Stimulated activated CD4-positive, alpha-beta T cell treated with anti-CD3 and anti-CD28 coated beads, Interleukin-2, amount 100 ng/mL, for 48 hours (primary cell): ENCODE measurements at regions not wholly inside any gene's neighbourhood (a gene's known extent, or its start where the extent isn't known, plus 50 kb on each side); places are given as distances from the start of the nearest gene placed in this dataset.

Experiments
- DNase-seq, 2 donors: peaks; one replicate each; pipeline ENCODE4 v3.0.0-alpha.2; 2020

DNA sequence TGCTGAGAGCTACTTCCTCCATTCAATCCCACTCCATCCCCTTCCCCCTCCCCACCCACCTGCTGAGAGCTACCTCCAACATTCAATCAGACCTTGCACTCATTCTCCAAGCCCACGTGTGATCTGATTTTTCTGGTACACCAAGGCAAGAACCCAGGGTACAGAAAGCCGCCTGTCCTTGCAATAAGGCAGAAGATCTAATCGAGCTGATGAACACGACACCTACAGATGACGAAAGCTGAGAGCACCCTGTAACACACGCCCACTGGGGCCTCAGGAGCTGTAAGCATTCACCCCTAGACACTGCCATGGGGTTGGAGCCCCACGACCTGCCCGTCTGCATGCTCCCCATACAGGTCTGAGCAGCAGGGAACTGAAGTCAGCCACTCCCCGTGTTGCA, 58.3 kb downstream of the TRIML1 start:
- DNase-seq: no peak

DNA sequence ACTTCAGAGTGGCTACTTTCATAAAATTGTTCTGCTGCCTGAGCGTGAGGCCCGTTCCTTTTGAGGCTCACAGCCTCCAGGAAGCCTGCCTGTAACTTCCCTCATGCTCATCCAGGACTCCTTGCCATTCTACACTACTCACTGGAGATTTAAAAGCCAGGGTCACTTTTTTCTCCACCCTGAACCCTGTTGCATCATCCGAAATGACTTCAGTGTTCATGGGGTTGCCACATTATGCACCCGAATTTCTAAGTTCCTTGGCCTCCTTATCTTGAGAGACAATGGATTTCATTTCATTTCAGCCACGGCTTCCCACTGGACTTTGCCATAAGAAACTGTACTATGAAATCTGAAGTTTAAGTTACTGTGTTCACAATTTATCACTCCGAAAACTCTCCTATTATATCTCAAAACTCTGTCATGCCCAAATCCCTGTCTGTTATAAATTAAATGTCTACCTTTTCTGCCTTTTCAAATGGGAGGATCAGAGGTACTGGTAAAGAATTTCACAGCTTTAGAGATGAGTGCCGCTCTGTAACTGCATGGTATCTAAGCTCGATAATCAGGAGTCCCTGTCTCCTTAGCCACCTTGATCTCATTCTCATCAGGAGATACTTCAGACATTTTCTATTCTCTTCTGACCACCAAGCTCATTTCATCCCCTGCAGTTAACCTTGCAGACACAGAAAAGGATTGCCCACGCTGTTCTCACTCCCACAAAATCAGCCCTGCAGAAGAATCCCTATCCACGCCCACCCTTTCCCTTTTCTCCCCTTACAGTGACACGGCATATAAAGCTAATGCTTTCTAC, 59.9 kb downstream of the TRIML1 start:
- no peak for DNase-seq

DNA sequence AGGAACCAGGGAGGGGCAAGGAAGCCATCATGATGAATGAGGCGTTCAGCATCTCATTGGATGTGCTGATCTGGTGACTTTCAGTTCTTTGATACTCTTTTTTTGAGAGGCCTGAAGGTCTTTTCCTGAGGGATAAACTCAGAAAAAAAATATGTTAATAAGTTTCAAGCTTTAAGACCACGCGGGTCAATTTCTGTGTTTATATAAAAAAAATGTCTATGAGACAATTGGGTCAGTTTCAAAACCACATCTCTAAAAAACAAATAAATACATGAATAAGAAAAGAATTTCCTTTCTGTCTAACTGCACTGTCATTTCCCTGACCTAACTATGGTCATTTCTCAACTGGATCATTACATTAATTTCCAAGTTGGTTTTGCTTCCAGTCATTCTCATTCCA, 62.6 kb downstream of the TRIML1 start:
- no peak for DNase-seq

DNA sequence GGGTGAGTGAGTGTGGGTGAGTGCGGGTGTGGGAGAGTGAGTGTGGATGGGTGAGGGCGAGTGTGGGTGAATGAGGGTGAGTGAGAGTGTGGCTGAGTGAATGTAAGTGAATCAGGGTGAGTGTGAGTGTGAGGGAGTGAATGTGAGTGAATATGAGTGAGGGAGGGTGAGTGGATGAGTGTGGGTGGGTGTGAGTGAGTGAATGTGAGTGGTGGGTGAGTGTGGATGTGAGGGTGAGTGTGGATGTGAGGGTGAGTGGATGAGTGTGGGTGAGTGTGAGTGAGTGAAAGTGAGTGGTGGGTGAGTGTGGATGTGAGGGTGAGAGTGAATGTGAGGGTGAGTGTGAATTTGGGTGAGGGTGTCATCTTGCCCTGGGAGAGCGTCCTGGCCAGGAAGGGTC, 67.5 kb downstream of the TRIML1 start:
- DNase-seq: no peak

DNA sequence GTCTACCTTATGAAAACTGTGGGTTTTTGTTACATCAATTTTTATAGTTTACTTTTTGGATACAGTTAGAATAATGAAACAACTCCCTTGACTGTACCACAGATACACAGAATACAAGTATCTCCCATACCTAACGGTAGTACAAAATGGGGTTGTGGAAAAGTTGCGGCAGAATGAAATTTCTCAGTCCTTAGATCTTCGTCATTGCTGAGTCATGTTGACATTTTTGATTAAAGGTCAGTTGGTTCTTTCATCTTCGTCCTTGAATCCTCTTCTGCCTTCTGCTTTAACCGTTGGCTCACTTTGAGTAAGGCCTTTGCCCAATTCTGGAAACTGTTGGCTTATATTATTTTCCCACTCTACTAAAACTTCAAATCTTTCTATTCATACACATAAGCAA, 75.6 kb downstream of the TRIML1 start:
- no peak for DNase-seq

DNA sequence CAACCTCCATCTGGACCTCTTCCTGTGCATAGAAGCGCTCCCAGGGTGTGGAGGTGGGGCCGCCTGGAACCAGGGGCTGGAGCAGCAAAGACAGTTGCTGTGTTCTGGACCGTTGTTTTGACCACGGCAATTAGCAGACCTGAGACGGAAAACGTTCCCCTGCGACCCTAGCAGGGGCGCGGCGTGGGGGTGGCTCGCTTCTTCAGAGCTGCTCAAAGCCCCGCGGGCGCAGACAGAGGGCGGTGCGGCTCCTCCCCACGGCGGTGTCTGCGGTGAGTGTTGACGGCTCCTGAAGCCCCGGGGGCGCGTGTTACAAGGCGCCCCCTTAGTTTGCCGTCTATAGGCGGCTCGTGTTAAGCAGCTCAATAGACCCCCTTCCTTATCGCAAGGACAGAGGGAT, 79.2 kb downstream of the TRIML1 start:
- DNase-seq: no peak

DNA sequence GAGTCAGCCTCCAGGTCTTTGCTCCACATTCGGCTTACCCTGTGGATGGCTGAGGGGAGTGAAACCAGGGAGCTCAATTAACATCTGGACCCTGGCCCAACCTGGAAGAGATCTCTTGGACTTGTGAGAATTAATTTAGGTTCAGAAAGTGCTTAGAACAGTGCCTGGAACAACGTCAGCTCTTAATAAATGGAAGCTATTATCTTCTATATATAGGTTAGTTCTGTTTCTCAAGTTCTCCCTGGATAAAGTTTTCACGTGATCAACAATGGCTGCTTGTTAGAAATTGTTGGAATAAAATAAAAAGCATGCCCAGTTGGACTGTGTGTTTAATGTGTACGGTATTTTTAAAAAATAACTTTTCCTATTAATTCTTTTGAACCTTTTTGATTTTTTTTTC, 80.8 kb downstream of the TRIML1 start:
- DNase-seq: no peak

DNA sequence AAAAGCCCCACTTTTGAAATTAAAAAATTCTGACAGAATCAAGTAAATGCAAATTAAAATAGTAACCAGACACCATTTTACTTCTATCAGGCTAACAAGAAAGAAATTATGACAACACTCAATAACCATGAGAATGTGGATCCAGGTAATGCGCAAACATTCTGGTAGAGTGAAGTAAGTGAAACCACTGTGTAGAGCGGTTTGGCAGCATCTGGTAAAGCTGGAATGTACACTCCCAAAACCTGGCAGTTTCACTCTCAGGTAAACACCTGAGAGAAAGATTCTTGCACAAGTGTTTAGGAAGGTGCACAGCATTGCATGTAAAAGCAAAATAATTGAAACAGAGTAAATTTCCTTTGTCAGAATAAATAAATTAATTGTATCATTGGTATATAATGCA, 81.8 kb downstream of the TRIML1 start:
- no peak for DNase-seq

DNA sequence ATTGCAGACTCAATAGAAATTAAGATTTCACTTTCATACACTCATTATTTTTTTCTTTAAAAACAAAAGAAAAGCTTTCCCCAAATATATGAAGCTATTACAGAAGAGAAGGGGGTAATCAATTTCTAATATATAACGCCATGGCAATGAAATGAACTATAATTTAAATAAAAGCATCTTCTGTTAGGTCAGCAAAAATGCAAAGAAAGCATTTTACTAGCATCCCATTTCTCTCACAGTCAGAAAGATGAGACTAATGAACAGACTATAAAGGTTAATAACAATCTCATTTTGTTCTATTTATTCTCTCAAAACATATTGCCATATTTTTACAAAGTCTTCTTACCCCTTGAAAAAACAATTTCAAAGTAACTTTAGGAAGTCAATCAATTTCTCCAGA, 89.0 kb downstream of the TRIML1 start:
- no peak for DNase-seq

DNA sequence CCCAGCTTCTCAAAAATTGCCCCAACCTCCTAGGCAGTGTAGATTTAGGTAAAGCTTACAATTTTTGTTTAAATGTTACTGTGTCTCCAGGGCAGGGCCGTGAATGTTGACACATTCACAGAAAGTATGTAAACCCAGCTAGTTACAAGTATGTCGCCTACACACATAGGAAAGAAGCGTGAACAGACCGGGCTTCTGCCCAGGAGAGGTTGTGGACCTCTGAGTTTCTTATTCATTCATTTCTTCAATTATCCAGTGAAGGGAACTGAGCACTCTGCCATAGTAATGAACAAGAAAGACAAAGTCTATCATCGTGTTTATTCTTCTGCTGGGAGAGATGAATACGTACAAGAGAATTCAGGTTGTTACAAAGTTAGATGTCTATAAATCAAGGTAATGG, 93.2 kb downstream of the TRIML1 start:
- no peak for DNase-seq

DNA sequence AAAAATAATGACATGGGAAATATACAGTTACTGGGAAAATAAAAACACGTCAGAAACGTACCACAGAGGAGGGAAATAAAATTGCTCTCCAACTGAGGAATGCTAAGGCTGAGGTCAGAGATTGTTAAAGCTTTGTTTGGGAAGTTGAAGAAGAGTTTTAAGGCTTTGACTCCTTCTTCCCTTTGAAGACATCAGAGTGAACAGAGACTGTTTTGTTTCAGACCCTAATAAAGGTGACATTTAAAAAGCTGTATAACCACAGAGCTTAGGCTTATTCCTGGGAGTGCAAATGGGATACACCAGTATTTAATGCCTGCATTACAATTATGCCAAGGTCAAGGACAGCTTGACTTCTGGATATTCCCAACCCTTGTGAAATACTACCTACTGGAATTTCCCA, 102.8 kb downstream of the TRIML1 start:
- no peak for DNase-seq

DNA sequence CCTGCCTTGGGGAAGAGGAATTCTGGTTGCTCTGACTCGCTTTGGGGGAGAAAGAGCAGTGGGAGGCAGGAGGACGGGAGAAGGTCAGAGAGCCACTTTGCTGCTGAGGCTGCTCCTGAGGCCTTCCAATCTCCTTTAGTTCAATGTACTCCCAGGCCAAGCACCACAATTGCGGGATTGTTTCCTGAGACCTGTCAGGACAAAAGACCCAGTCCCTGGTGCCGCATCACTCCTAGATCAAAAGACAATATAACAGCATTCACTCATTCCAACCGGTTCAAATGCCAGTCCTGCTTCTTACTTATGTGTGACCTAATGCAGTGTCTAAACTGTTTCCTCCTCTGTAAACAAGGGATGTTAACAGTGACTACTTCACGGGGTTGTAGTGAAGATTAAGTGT, 106.4 kb downstream of the TRIML1 start:
- DNase-seq: no peak

DNA sequence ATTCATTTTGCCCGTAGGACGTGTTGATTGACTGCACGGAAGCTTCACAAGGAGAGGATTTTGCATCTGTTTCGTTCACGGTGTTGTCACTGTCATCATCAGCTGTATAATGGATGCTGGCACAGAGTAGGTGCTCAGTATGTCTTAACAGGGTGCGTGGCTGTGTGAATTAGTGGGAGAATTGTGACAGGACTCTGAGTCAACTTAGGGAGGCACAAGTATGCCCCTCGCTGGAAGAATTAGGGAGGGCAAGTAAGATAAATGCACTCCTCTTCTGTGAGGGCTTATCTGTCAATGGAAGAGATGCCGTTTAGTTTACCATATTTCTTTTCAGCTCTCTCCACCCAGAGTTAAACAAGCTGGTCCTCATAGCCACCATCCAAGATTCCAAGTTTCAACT, 107.2 kb downstream of the TRIML1 start:
- DNase-seq: no peak

DNA sequence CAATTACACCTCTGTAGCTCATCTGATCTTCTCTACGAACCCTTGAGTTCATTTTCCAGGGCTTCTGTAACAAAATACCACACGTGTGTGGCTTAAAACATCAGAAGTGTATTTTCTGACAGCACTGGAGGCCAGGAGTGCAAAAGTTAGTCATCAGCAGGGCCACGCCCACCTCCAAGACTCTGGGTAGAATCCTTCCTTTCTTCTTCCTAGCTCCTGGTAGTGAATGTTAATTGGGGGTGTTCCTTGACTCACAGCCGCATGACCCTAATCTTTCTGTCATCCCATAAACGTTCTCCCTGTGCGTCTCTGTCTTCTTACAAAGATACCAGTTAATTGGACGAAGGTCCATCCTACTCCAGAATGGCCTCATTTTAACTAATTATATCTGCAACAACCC, 115.0 kb downstream of the TRIML1 start:
- no peak for DNase-seq

DNA sequence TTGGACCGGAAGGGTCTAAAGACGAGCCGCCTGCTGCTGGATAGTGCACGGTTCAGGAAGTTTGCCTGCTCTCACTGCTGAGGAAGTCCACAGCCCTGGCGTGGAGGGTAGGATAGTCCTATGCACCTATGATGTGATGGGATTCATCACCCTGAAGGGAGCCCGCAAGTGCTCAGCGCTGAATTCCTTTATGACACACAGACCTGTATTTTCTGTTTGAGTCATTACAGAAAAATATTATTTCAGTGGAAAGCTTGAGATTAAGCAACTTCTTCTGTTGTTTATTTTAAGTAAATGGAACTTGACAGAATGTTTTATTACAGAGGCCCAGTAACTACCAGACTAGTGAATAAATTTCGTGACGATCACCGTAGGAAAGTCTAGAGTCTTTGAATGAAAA, 123.2 kb downstream of the TRIML1 start:
- DNase-seq: no peak

DNA sequence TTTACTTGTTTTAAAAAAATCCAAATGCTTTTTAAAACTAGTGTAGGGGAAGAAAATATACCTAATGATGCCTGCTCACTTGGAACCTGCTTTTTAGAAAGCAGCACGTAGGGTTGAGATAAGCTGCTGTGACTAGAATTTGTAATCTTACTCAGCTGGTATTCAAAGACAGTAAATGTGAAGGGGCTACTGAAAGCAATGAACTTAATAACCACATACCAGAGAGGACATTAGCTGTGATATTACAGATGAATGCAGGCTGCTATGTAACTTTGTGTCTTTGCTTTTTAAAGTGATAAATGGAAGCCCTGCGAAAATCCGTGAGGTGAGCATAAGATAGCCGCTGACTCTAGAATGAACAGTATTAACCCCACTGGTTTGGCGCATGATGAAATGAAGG, 124.1 kb downstream of the TRIML1 start:
- DNase-seq: no peak

DNA sequence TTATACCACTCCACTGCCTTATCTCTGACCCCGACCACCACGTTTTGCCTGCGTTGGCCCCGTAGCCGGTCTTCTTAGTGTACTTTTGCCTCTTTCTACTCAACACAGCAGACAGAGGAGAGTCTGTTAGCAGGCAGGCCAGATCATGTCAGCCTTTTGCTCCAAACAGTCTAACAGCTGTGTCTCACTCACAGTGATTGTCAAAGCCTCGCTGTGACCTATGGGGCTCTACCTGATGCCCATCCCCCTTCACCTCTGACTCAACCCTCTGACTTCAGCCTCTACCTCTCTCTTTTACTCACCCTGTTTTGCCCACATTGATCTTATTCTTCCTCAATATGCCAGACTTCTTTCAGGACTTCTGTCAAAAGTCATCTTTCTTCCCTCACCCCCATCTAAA, 127.1 kb downstream of the TRIML1 start:
- no peak for DNase-seq

DNA sequence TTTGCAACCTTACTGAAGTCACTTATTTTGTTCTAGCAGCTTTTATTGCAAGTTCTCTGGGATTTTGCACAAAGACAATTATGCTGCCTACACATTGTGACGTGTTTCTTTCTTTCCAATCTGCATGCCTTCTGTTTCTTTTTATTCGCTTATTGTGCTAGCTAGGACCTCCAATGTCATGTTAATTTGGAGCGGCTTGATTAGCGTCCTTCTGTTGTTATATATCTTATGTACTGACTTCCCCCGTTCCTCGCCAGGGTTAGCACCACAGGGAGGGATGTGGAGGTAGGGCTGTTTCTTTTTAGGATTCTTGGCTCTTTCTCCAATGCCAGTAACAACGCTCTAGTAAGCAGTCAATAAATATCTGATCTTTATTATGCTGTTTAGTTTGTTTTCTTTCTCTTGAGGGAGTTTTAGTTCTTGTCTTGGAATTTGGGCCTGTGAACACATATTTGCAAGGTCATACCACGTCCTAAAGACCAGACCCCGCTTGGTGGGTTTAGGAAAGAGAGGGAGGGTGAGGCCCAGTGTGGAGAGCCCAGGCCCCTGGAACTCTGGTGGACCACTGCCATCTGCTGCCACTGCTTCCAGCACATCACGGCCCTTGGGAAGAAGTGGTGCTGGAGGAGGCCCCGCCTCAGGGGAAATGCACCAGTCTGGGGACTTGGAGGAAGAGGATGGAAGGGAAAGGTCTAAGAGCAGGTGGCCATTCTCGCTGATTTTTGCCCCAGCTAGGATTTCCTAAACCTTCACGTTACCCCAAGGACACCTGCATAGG, 129.1 kb downstream of the TRIML1 start:
- DNase-seq: no peak

DNA sequence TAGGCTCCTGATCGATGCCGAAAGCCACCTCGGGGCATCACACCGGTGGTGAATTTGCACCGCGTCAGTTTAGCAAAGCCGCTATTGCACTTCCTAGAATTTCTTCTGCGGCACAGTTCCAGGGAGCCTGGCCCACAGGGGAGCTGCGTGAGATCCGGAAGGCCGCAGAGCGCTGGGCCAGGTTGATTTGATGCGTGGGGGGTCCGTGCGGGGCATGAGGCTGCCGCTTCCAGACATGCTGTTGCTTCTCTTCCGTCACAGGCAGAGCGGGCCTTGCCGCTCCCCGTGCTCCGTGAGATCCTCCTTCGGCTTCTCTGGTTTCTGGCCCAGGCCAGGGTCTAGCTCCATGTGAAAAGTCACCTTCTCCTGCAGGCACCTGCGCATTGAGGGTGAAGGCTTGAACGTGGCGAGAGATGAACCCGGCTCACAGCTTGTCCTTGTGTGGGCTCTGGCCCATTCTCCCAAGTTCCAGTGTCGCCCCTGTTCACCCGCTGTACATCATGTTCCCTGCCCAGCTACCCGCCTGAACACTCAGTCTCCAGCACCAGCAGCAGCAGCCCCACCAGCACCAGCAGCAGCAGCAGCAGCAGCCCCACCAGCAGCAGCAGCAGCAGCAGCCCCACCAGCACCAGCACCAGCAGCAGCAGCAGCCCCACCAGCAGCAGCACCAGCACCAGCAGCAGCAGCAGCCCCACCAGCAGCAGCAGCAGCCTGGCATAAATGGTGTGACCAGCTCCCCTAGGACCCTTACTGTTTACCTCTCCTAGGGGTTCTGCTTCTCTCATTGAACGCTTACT, 131.2 kb downstream of the TRIML1 start:
- DNase-seq: no peak

DNA sequence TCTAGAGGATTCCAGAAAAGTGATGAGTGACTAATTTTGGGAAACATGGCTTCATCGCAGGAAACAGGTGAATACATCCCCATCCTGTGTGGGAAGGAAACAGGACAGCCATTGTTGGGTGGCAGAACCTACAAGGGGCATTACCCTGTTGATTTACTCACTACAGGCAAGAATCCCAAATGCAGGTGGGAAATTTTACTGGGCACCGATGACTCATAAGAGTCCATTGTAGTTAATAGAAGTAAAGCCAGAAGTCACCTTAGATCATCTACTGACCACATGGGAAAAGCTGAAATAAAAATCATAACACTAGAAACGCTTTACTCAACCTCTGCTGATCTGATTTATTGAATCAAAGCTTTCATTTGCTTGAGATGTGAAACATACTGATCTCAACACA, 136.4 kb downstream of the TRIML1 start:
- DNase-seq: no peak

DNA sequence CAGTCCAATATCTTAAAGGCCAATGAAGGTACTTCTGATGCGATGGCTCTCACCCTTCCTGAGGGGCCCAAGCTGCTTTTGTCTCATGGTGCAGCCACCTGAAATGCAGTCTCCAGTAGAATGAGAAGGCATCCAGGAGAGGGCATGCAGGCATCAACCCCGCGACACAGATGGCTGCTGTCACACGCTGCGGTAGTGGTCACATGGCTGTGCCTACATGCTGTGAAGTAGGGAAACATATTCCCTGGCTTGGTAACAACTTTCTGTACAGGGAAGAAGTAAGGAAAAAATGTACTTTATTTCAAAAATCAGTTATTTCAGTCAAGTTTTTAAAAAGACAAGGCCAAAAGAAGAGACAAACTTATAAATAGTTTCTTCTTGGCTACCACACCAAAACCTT, 139.9 kb downstream of the TRIML1 start:
- DNase-seq: no peak

DNA sequence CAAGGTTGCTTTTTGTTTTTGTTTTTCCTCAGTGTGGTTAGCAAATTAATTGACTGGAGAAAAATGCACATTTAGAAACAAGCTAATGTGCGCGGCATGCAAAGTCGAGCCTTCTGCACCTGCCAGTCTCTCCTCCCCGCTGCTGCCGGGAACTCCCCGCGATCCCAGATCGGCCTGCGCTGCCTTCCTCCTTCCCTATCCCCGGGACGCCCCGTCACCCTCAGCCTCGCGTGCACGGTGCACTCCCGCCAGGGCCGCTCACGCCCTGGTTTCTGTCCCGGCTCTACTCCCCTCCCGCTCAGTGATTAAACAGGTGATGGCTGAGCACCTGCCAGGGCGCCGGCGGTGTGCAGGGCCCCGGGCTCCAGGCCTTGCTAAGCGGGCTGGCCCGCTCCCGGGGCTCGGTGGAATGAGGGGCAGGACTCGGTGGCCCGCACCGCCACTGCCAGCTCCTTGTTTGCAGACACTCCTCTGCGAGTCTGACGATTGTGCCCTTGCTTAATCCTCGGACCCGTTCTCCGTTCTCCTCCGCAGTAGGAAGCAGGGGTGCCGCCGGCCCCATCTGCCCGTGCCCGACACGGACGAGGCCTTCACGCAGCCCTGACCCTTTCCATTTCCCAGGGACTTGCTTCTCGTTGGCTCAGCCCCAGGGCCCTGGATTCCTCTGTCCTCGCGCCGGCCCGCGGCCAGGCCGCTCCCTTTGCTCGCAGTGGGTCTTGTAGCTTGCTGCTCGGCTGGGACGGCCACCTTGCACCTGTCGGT, 143.4 kb downstream of the TRIML1 start:
- DNase-seq: no peak
